ENCODE measurements at regions not wholly inside any gene's neighbourhood (a gene's known extent, or its start where the extent isn't known, plus 50 kb on each side); places are given as distances from the start of the nearest gene placed in this dataset.

- DNase-seq (ENCODE audit: low spot score) = no peak
- Mint-ChIP-seq H3K4me3 (ENCODE audit: unreplicated experiment) (no peak overlapping the region), H3K27ac (ENCODE audit: unreplicated experiment) (peak overlapping the region; percentile 9), H3K4me1 (ENCODE audit: low read depth) (peaks cover 29% of the 10 kb centered on the region), H3K9me3 (ENCODE audit: low read depth) (peaks cover 19% of the 10 kb centered on the region), H3K27me3 (ENCODE audit: low read depth) (no peaks in the 10 kb centered on the region), H3K36me3 (ENCODE audit: low read depth) (peaks cover 5% of the 10 kb centered on the region)
- TF ChIP-seq, protein P1, sequence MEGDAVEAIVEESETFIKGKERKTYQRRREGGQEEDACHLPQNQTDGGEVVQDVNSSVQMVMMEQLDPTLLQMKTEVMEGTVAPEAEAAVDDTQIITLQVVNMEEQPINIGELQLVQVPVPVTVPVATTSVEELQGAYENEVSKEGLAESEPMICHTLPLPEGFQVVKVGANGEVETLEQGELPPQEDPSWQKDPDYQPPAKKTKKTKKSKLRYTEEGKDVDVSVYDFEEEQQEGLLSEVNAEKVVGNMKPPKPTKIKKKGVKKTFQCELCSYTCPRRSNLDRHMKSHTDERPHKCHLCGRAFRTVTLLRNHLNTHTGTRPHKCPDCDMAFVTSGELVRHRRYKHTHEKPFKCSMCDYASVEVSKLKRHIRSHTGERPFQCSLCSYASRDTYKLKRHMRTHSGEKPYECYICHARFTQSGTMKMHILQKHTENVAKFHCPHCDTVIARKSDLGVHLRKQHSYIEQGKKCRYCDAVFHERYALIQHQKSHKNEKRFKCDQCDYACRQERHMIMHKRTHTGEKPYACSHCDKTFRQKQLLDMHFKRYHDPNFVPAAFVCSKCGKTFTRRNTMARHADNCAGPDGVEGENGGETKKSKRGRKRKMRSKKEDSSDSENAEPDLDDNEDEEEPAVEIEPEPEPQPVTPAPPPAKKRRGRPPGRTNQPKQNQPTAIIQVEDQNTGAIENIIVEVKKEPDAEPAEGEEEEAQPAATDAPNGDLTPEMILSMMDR (IDR thresholded peaks at IDR 0.05) = no peak
These were observed 102.3 kb upstream of the CCN2 start for GRCh38 chr6:132053511-132053910.

- Mint-ChIP-seq H3K9me3 (ENCODE audit: low read depth) (peaks cover 22% of the 10 kb centered on the region), H3K4me3 (ENCODE audit: unreplicated experiment) (no peak overlapping the region), H3K27me3 (ENCODE audit: low read depth) (no peaks in the 10 kb centered on the region)
These were observed 100.9 kb upstream of the CCN2 start for GRCh38 chr6:132052096-132052495.

DNA sequence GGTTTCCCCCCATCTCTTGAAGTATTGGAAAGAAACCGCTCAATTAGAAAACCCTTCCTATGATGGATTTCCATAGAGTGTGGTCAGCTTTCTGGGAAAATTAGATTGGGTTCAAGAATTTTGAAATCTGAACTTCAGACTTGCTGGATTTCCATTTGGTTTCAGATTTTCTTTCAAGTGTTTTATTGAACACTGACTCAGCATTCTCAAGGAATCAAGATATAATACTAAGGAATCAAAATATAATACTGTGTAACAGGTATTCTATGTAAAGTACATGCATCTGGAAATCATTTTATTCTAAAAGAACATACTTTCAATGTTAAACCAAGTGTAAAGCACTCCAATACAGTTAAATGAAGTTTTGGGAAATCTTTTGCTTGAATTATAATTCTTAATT lies 94.7 kb upstream of the CCN2 start:
- Mint-ChIP-seq H3K36me3 (ENCODE audit: low read depth) (peaks cover 2% of the 10 kb centered on the region), H3K9me3 (ENCODE audit: low read depth) (peaks cover 25% of the 10 kb centered on the region), H3K27ac (ENCODE audit: unreplicated experiment) (no peak overlapping the region), H3K27me3 (ENCODE audit: low read depth) (no peaks in the 10 kb centered on the region), H3K4me3 (ENCODE audit: unreplicated experiment) (no peak overlapping the region), H3K4me1 (ENCODE audit: low read depth) (peaks cover 25% of the 10 kb centered on the region)
- no peak for DNase-seq (ENCODE audit: low spot score)
- TF ChIP-seq, protein P1 (IDR thresholded peaks at IDR 0.05) = no peak

More at GRCh38 chr6:132052096-132052495, 100.9 kb upstream of the CCN2 start:
- Mint-ChIP-seq H3K36me3 (ENCODE audit: low read depth) (peaks cover 6% of the 10 kb centered on the region), H3K27ac (ENCODE audit: unreplicated experiment) (no peak overlapping the region), H3K4me1 (ENCODE audit: low read depth) (peaks cover 28% of the 10 kb centered on the region)
- no peak for DNase-seq (ENCODE audit: low spot score)
- TF ChIP-seq, protein P1 (IDR thresholded peaks at IDR 0.05) = no peak

GRCh38 chr6:132043148-132043547 lies 92.0 kb upstream of the CCN2 start:
- TF ChIP-seq, protein P1 (IDR thresholded peaks at IDR 0.05) = no peak
- no peaks in the 10 kb centered on the region for H3K27me3 Mint-ChIP-seq (ENCODE audit: low read depth)
- peaks cover 17% of the 10 kb centered on the region for H3K9me3 Mint-ChIP-seq (ENCODE audit: low read depth)
- peak overlapping the region; percentile 10 for H3K27ac Mint-ChIP-seq (ENCODE audit: unreplicated experiment)
- no peak overlapping the region for H3K4me3 Mint-ChIP-seq (ENCODE audit: unreplicated experiment)
- DNase-seq (ENCODE audit: low spot score) = no peak
- H3K4me1 Mint-ChIP-seq (ENCODE audit: low read depth) = peaks cover 22% of the 10 kb centered on the region
- H3K36me3 Mint-ChIP-seq (ENCODE audit: low read depth) = peaks cover 1% of the 10 kb centered on the region

- no peak for DNase-seq (ENCODE audit: low spot score)
- TF ChIP-seq, protein P1 (IDR thresholded peaks at IDR 0.05) = no peak
- no peak overlapping the region for H3K27ac Mint-ChIP-seq (ENCODE audit: unreplicated experiment)
- H3K4me3 Mint-ChIP-seq (ENCODE audit: unreplicated experiment) = no peak overlapping the region
- H3K4me1 Mint-ChIP-seq (ENCODE audit: low read depth) = peaks cover 17% of the 10 kb centered on the region
- H3K36me3 Mint-ChIP-seq (ENCODE audit: low read depth) = no peaks in the 10 kb centered on the region
- H3K27me3 Mint-ChIP-seq (ENCODE audit: low read depth) = no peaks in the 10 kb centered on the region
- peaks cover 16% of the 10 kb centered on the region for H3K9me3 Mint-ChIP-seq (ENCODE audit: low read depth)
These were observed 90.5 kb upstream of the CCN2 start for GRCh38 chr6:132041706-132042105.
